HepG2 (cell line): ENCODE measurements at regions not wholly inside any gene's neighbourhood (a gene's known extent, or its start where the extent isn't known, plus 50 kb on each side); places are given as distances from the start of the nearest gene placed in this dataset.

ENCODE experiments used
- ATAC-seq: fragments of 200-7000 bp; cut with Tn5 transposase; 3 replicates; pipeline ENCODE4 v1.9.1; 2020; ENCODE audit warnings: mild to moderate bottlenecking, moderate library complexity
- BruUV-seq: library from RNA; stranded (reverse); fragments of 400-500 nt; replicated peaks from 2 replicates; lab custom pipeline; 2021; lab: Mats Ljungman, UMichigan
- CTCF ChIA-PET: fragments of 300-600 bp; formaldehyde crosslinking; extraction: SDS; loops from one replicate; lab custom pipeline; 2021; ENCODE audit warnings: low total read pairs, inconsistent platforms, low intra/inter-chr PET ratio; lab: Yijun Ruan, JAX
- POLR2A ChIA-PET: fragments of 350-600 bp; sonication (Branson Sonifier 250); formaldehyde crosslinking; loops from one replicate; lab custom pipeline; 2020; ENCODE audit warnings: antibody characterized with exemption, inconsistent platforms; lab: Yijun Ruan, JAX
- DNase-seq: peaks from one replicate; pipeline ENCODE4 v3.0.0-alpha.2; 2015; ENCODE audit warnings: low spot score
- FAIRE-seq: peaks from 3 replicates; lab custom pipeline; 2011; peaks lifted over from hg19 to GRCh38; lab: Jason Lieb, UNC
- H2AFZ ChIP-seq: one replicate; pipeline ENCODE4 v1.6.1; 2011; ENCODE audit warnings: low read length, inconsistent platforms
- H3K27ac ChIP-seq: fragments of 300-600 bp; 3 replicates; pipeline ENCODE4 v1.8.0; 2011; ENCODE audit warnings: mixed run types, mild to moderate bottlenecking, mixed read lengths, low read length, inconsistent platforms; ENCODE audit not compliant: insufficient read depth; ENCODE audit errors: extremely low read length
- H3K27me3 ChIP-seq, 2 experiments: fragments of 200-600 bp in 1 of 2; 2 replicates in 1 of 2; 3 replicates in 1 of 2; pipeline versions ENCODE4 v1.6.0 to v1.8.0; 2011; ENCODE audit warnings: low read length in 2 of 2, mild to moderate bottlenecking in 2 of 2, moderate library complexity in 2 of 2, inconsistent platforms in 1 of 2; ENCODE audit not compliant: insufficient read depth in 2 of 2, control insufficient read depth in 1 of 2
- H3K36me3 ChIP-seq, 2 experiments: fragments of 200-600 bp in 1 of 2; replicated peaks in 1 of 2; 2 replicates in 1 of 2; 3 replicates in 1 of 2; pipeline versions ENCODE4 v1.5.1 to v1.8.0; 2011; ENCODE audit warnings: low read length in 2 of 2, inconsistent platforms in 1 of 2; ENCODE audit not compliant: insufficient read depth in 2 of 2, control insufficient read depth in 1 of 2
- H3K4me1 ChIP-seq: 2 replicates; pipeline ENCODE4 v1.5.1; 2012; ENCODE audit warnings: low read length, inconsistent platforms; ENCODE audit not compliant: insufficient read depth
- H3K4me2 ChIP-seq: 2 replicates; pipeline ENCODE4 v1.6.0; 2011; ENCODE audit warnings: low read depth, low read length, inconsistent platforms
- H3K4me3 ChIP-seq, 3 experiments: fragments of 200-600 bp in 1 of 3; sonication (generic), shearing (Covaris generic) in 1 of 3; replicated peaks in 1 of 3; 2 replicates each; pipeline ENCODE4 v1.5.1; 2011 to 2016; ENCODE audit warnings: low read length in 3 of 3, inconsistent platforms in 2 of 3, low read depth in 2 of 3, mild to moderate bottlenecking in 2 of 3, control low read depth in 1 of 3, mixed read lengths in 1 of 3; ENCODE audit not compliant: insufficient read depth in 1 of 3
- H3K79me2 ChIP-seq: one replicate; pipeline ENCODE4 v1.6.1; 2011; ENCODE audit warnings: low read length, inconsistent platforms; ENCODE audit not compliant: insufficient read depth
- H3K9ac ChIP-seq: 2 replicates; pipeline ENCODE4 v1.6.0; 2011; ENCODE audit warnings: mild to moderate bottlenecking, low read depth, low read length, inconsistent platforms; ENCODE audit not compliant: insufficient read depth
- H3K9me3 ChIP-seq: 2 replicates; pipeline ENCODE4 v1.5.1; 2012; ENCODE audit warnings: mild to moderate bottlenecking, low read length
- H4K20me1 ChIP-seq: 2 replicates; pipeline ENCODE4 v1.6.0; 2011; ENCODE audit warnings: inconsistent platforms, mild to moderate bottlenecking, low read length, moderate library complexity; ENCODE audit not compliant: insufficient read depth
- ELF3 ChIP-seq: IDR thresholded peaks from 2 replicates; pipeline ENCODE4 v1.6.1; 2016; ENCODE audit warnings: missing genetic modification reagents, missing compliant biosample characterization
- MEIS2 ChIP-seq: sonication (generic); formaldehyde crosslinking; IDR thresholded peaks from 2 replicates; pipeline ENCODE4 v1.9.0; 2021; ENCODE audit warnings: mild to moderate bottlenecking, missing genetic modification reagents
- PHB2 ChIP-seq: fragments of 450-650 bp; IDR thresholded peaks from 2 replicates; pipeline ENCODE4 v1.6.1; 2018; ENCODE audit not compliant: partially characterized antibody
- SAP130 ChIP-seq: IDR thresholded peaks from 2 replicates; pipeline ENCODE4 v1.6.1; 2016; ENCODE audit warnings: low read depth
- ZNF781 ChIP-seq: sonication (generic); formaldehyde crosslinking; IDR thresholded peaks from 2 replicates; pipeline ENCODE4 v1.5.1; 2020; ENCODE audit warnings: borderline replicate concordance, mild to moderate bottlenecking, missing genetic modification reagents; ENCODE audit errors: not compliant biosample characterization
- WGBS: methylation state at CpG from one replicate; pipeline ENCODE4 v1.1.6; 2017; ENCODE audit warnings: low lambda C conversion rate; 5-methylcytosine and 5-hydroxymethylcytosine counted together
- in situ Hi-C: cut with HindIII; loops from 2 replicates; pipeline ENCODE4 v1.10.0; 2017; ENCODE audit warnings: low pct_unique_long_range_greater_than_20kb; ENCODE audit not compliant: extremely low pct_ligation_motif_present
- intact Hi-C: fragments of 100-400 bp; cut with micrococcal nuclease; formaldehyde crosslinking; loops from one replicate; pipeline ENCODE4 v1.10.0; 2022; ENCODE audit not compliant: unreplicated experiment
- TF ChIP-seq, protein P1 (sequence below): sonication (generic); formaldehyde crosslinking; IDR thresholded peaks from 2 replicates; pipeline ENCODE4 v1.5.1; 2020; ENCODE audit warnings: mild to moderate bottlenecking, missing genetic modification reagents, borderline replicate concordance

DNA sequence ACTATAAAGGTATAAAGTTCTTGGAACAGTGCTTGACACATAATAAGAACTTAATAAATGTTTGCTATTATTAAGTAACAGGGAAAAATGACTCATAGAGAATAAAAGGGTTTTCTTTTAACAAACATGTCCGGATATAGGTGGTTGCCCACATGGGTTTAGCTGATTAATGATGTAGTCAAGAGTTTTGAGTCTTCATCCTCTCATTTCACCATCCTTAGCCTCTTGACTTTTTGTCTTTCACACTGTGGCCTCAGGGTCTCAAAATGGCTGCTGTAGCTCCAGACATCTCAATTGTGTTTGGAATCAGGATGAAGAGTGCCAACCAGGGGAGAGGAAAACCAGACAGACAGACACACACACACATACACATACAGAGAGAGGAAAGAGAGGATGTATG, 97.9 kb downstream of the HSPH1 start:
- Histone ChIP-seq H3K27me3 (peaks cover 0 to 11% of the 10 kb centered on the region in 2 experiments; a peak in 4 of 5 replicates), H3K4me2 (no peak overlapping the region), H3K9ac (no peak overlapping the region), H4K20me1 (no peaks in the 10 kb centered on the region), H2AFZ (no peak overlapping the region), H3K27ac (no peak overlapping the region), H3K4me1 (no peaks in the 10 kb centered on the region), H3K4me3 (no peak overlapping the region), H3K79me2 (no peaks in the 10 kb centered on the region), H3K36me3 (no peaks in the 10 kb centered on the region), H3K9me3 (no peaks in the 10 kb centered on the region)
- no peak for DNase-seq
- in situ Hi-C loops, result no loop called here
- no peak for FAIRE-seq
- intact Hi-C loops, result no loop called here
- ATAC-seq, result no peak
- no TSS peak for BruUV-seq
- CTCF ChIA-PET, result no interaction called here
- POLR2A ChIA-PET, result no interaction called here
- WGBS, result 41% methylated on average over 1 of the region's 1 CpG
- TF ChIP-seq ELF3 (CRISPR knock-in tag), result no peak
- TF ChIP-seq SAP130 (CRISPR knock-in tag), result no peak
- TF ChIP-seq, all 625 proteins: peak for 0

DNA sequence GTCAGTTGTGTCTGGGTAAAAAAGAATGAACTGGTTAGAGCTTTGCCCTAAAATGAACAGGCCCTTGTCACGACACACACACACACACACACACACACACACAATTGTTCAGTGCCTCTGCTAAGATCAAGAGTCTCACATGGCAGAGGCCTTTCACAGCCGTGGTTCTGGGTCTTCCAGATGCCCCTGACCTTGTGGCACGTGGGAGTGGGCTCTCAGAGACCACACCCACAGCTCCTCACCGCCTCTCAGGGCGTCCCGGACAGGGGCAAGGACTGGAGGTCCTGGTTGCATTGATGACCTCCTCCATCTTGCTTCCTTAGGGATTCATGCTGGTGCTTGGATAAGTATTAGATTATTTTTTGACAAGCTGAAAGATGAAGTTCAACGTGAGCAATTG, 101.0 kb downstream of the HSPH1 start:
- Histone ChIP-seq H2AFZ (no peak overlapping the region), H3K27me3 (peaks cover 0 to 3% of the 10 kb centered on the region in 2 experiments; a peak in 4 of 5 replicates), H3K27ac (no peak overlapping the region), H3K79me2 (no peaks in the 10 kb centered on the region), H4K20me1 (no peaks in the 10 kb centered on the region), H3K4me1 (no peaks in the 10 kb centered on the region), H3K4me2 (no peak overlapping the region), H3K4me3 (no peak overlapping the region), H3K9me3 (no peaks in the 10 kb centered on the region), H3K36me3 (no peaks in the 10 kb centered on the region), H3K9ac (no peak overlapping the region)
- POLR2A ChIA-PET, result no interaction called here
- DNase-seq, result no peak
- intact Hi-C loops, result no loop called here
- no TSS peak for BruUV-seq
- CTCF ChIA-PET, result no interaction called here
- FAIRE-seq, result no peak
- WGBS, result 14% methylated on average over 5 of the region's 7 CpGs
- ATAC-seq, result no peak
- in situ Hi-C loops, result no loop called here
- TF ChIP-seq ZNF781 (no peak), MEIS2 (no peak), PHB2 (no peak)
- TF ChIP-seq, protein P1, sequence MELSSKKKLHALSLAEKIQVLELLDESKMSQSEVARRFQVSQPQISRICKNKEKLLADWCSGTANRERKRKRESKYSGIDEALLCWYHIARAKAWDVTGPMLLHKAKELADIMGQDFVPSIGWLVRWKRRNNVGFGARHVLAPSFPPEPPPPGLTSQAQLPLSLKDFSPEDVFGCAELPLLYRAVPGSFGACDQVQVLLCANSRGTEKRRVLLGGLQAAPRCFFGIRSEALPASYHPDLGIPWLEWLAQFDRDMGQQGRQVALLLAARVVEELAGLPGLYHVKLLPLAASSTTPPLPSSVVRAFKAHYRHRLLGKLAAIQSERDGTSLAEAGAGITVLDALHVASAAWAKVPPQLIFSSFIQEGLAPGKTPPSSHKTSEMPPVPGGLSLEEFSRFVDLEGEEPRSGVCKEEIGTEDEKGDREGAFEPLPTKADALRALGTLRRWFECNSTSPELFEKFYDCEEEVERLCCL (CRISPR knock-in tag), result no peak
- TF ChIP-seq, all 625 proteins: peak for 0
